ENCODE measurements at regions not wholly inside any gene's neighbourhood (a gene's known extent, or its start where the extent isn't known, plus 50 kb on each side); places are given as distances from the start of the nearest gene placed in this dataset.
"Not testable (repeated sequence)": the region's sequence is repeated elsewhere in the genome, so short reads cannot be mapped to it uniquely, and the experiment has no call there.

DNA sequence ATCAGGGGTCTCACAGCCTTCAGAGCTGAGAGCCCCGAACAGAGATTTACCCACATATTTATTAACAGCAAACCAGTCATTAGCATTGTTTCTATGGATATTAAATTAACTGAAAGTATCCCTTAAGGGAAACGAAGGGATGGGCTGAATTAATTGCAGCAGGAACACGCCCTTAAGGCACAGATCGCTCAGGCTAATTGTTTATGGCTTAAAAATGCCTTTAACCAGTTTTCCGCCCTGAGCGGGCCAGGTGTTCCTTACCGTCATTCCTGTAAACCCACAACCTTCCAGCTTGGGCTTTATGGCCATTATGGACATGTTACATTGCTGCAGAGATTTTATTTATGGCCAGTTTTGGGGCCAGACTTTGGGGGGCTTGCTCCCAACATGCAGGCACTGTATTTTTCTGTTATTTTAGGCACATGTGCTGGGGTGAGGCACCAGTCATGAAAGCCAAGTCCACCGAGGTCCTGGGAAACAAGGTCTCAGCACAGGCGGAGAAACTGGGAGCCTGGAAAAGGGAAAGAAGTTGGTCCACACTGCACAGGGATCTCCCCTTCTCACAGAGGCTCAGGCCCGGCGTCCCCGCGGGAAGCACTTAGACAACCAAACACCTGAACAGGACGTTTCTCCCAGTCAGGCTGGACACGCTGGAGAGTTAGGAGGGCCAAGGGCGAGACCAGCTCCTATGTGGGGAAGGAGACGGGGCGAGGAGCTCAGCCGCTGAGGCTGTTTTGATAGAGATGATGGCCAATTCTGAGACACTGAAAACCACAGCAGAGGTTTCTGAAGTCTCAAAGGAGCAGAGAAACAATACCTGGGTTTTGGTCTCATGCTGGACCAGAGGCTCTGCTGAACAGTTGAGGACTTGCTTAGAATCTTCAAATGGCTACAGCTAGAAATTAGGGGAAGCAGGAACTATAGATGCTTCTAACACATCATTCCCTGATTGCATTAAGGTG, 86.7 kb downstream of the TMEM18 start:
- CTCF ChIA-PET = interaction anchor here (1.1 kb wide), 1 partner anchor 47 kb away, joined by 3 read pairs; no protein-coding TSS in a partner anchor
- Mint-ChIP-seq H3K4me1 (ENCODE audit: low read depth) (peaks cover 2% of the 10 kb centered on the region), H3K4me3 (no peak overlapping the region), H3K9me3 (no peaks in the 10 kb centered on the region), H3K27me3 (ENCODE audit: low read depth) (peaks cover 5% of the 10 kb centered on the region), H3K36me3 (ENCODE audit: low read depth) (no peaks in the 10 kb centered on the region), H3K27ac (no peak overlapping the region)
- intact Hi-C loops (cut with micrococcal nuclease) = no loop called here
- no peak for DNase-seq

DNA sequence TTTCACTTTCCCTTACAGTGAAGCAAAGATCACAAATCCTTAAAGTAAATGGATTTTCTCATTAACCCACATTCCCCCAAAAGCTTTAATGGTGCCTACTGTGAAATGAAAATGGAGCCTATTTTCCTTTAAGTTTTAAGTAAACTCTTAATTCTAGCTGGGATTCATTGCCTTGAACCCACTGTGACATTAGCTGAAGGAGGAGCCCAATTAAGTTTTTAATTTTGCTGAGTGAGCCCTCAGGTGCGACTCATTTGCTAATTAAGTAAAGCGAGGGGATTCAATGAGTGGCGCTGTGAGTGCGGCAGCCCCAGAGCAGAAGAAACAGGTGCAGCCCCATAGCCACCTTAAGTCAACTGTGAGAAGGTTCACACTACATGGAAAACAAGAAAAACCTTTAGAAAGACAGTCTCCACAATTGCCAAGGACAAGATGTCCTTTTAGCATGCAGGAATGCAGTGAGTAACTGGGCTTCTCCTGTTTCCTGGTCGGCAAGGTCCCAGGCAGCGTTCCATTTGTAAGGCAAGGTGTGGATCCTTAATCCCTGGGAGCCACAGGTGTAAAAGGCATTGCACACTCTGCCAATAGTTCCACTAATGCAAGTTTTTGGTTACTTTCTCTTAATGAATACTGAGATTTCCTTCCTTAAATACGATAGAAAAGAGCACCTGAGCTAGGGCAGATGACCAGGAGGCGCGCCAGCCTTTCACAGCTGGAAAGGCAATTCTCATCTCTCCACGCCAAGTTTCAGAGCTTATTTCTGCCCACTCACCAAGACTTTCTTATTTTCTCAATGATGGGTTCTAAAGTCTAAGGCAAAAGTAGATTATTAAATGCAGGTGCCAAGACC, 87.7 kb downstream of the TMEM18 start:
- Mint-ChIP-seq H3K4me1 (ENCODE audit: low read depth) (peaks cover 11% of the 10 kb centered on the region), H3K9me3 (no peaks in the 10 kb centered on the region), H3K4me3 (no peak overlapping the region), H3K27ac (no peak overlapping the region), H3K36me3 (ENCODE audit: low read depth) (no peaks in the 10 kb centered on the region), H3K27me3 (ENCODE audit: low read depth) (peaks cover 7% of the 10 kb centered on the region)
- DNase-seq = no peak
- intact Hi-C loops (cut with micrococcal nuclease) = loop anchor here (5.0 kb wide), 1 partner anchor 62 kb away; no protein-coding TSS in a partner anchor
- CTCF ChIA-PET = interaction anchor here (1.1 kb wide), 1 partner anchor 48 kb away, joined by 3 read pairs; no protein-coding TSS in a partner anchor

- H3K27ac Mint-ChIP-seq = no peak overlapping the region
- no peaks in the 10 kb centered on the region for H3K36me3 Mint-ChIP-seq (ENCODE audit: low read depth)
- no peak for DNase-seq
- H3K4me1 Mint-ChIP-seq (ENCODE audit: low read depth) = peaks cover 11% of the 10 kb centered on the region
- H3K9me3 Mint-ChIP-seq = no peaks in the 10 kb centered on the region
- intact Hi-C loops (cut with micrococcal nuclease) = loop anchor here (5.0 kb wide), 1 partner anchor 61 kb away; no protein-coding TSS in a partner anchor
- CTCF ChIA-PET = no interaction called here
- H3K27me3 Mint-ChIP-seq (ENCODE audit: low read depth) = peaks cover 9% of the 10 kb centered on the region
- no peak overlapping the region for H3K4me3 Mint-ChIP-seq
Measured at GRCh38 chr2:588074-588645, 89.0 kb downstream of the TMEM18 start.

- H3K27ac Mint-ChIP-seq = no peak overlapping the region
- no peaks in the 10 kb centered on the region for H3K36me3 Mint-ChIP-seq (ENCODE audit: low read depth)
- CTCF ChIA-PET = no interaction called here
- intact Hi-C loops (cut with micrococcal nuclease) = loop anchor here (5.0 kb wide), 1 partner anchor 60 kb away; no protein-coding TSS in a partner anchor
- peaks cover 9% of the 10 kb centered on the region for H3K27me3 Mint-ChIP-seq (ENCODE audit: low read depth)
- DNase-seq = no peak
- H3K4me1 Mint-ChIP-seq (ENCODE audit: low read depth) = peaks cover 11% of the 10 kb centered on the region
- H3K4me3 Mint-ChIP-seq = no peak overlapping the region
- H3K9me3 Mint-ChIP-seq = no peaks in the 10 kb centered on the region
Measured at GRCh38 chr2:587087-587960, 89.9 kb downstream of the TMEM18 start.

DNA sequence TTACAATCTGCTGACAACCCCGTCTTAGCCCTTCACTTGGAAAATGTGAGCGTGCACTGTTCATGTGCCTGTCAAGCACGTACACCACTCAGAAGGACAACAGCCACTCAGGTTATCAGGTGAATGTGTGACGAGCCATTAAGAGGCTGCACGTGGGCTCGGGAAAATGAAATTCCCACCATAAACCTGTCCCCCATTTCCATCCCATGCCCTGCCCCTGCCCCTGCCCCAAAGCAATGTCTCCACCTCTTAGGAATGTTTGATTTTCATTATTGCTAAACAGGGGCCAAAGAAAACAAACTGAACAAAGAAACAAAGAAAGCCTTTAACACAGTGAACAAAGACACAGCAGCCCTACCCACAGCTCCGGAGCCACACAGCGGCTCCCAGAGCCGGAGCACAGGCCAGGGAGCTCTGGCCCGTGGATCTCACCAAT, 90.5 kb downstream of the TMEM18 start:
- DNase-seq = no peak
- Mint-ChIP-seq H3K9me3 (no peaks in the 10 kb centered on the region), H3K36me3 (ENCODE audit: low read depth) (no peaks in the 10 kb centered on the region), H3K27me3 (ENCODE audit: low read depth) (peaks cover 9% of the 10 kb centered on the region), H3K27ac (no peak overlapping the region), H3K4me1 (ENCODE audit: low read depth) (peaks cover 11% of the 10 kb centered on the region), H3K4me3 (no peak overlapping the region)
- intact Hi-C loops (cut with micrococcal nuclease) = loop anchor here (5.0 kb wide), 1 partner anchor 59 kb away; no protein-coding TSS in a partner anchor
- CTCF ChIA-PET = no interaction called here

- DNase-seq = peak; percentile 59
- H3K4me3 Mint-ChIP-seq = peak overlapping the region; percentile 8
- no peaks in the 10 kb centered on the region for H3K9me3 Mint-ChIP-seq
- peaks cover 11% of the 10 kb centered on the region for H3K4me1 Mint-ChIP-seq (ENCODE audit: low read depth)
- CTCF ChIA-PET = interaction anchor here (0.7 to 2.2 kb wide), 3 partner anchors 50 to 60 kb away, joined by 3 to 9 read pairs (median 3); no protein-coding TSS in a partner anchor
- H3K27me3 Mint-ChIP-seq (ENCODE audit: low read depth) = peaks cover 9% of the 10 kb centered on the region
- H3K36me3 Mint-ChIP-seq (ENCODE audit: low read depth) = no peaks in the 10 kb centered on the region
- intact Hi-C loops (cut with micrococcal nuclease) = loop anchor here (2.0 to 5.0 kb wide), 2 partner anchors 52 to 58 kb away; no protein-coding TSS in a partner anchor
- no peak overlapping the region for H3K27ac Mint-ChIP-seq
Measured at GRCh38 chr2:584863-585823, 92.1 kb downstream of the TMEM18 start.

DNA sequence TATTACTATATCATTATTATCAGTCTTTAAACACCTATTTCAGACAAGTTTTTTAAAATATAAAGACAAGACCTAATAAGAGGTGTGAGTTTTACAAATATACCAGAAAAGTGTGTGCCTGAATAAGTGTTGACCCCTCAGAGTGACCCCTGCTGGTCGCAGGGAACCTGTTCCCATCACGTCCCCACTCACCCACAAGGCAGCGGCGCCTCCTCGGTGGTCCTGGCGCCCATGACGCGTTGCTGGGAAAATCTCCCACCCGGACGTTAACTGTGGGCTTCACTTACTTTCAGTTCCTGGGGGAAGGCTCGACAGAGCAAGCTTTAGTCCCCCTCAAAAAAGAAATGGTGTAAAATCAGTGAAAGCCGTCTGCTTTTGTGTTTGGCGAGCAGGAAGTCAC, 93.5 kb downstream of the TMEM18 start:
- intact Hi-C loops (cut with micrococcal nuclease) = loop anchor here (2.0 kb wide), 1 partner anchor 53 kb away; no protein-coding TSS in a partner anchor
- Mint-ChIP-seq H3K4me1 (ENCODE audit: low read depth) (peaks cover 11% of the 10 kb centered on the region), H3K4me3 (no peak overlapping the region), H3K36me3 (ENCODE audit: low read depth) (no peaks in the 10 kb centered on the region), H3K9me3 (no peaks in the 10 kb centered on the region), H3K27ac (no peak overlapping the region), H3K27me3 (ENCODE audit: low read depth) (peaks cover 4% of the 10 kb centered on the region)
- DNase-seq = no peak
- CTCF ChIA-PET = interaction anchor here (1.3 kb wide), 1 partner anchor 59 kb away, joined by 3 read pairs; no protein-coding TSS in a partner anchor

- CTCF ChIA-PET = interaction anchor here (0.7 kb wide), 1 partner anchor 281 kb away, joined by 3 read pairs; no protein-coding TSS in a partner anchor
- no peak for DNase-seq
- intact Hi-C loops (cut with micrococcal nuclease) = no loop called here
- Mint-ChIP-seq H3K4me1 (ENCODE audit: low read depth) (peaks cover 11% of the 10 kb centered on the region), H3K27me3 (ENCODE audit: low read depth) (peaks cover 8% of the 10 kb centered on the region), H3K27ac (no peak overlapping the region), H3K36me3 (ENCODE audit: low read depth) (no peaks in the 10 kb centered on the region), H3K9me3 (no peaks in the 10 kb centered on the region), H3K4me3 (no peak overlapping the region)
Measured at GRCh38 chr2:582792-583528, 94.2 kb downstream of the TMEM18 start.

DNA sequence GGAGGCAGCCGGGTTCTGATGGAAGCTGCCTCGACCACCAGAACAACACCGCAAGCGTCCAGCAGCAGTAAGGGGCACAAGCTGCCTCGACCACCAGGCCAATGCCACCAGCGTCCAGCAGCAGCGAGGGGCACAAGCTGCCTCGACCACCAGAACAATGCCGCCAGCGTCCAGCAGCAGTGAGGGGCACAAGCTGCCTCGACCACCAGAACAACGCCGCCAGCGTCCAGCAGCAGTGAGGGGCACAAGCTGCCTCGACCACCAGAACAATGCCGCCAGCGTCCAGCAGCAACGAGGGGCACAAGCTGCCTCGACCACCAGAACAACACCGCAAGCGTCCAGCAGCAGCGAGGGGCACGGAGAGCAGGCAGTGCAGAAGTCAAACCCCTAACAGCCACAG, 94.9 kb downstream of the TMEM18 start:
- DNase-seq; intact Hi-C loops (cut with micrococcal nuclease); H3K27me3 Mint-ChIP-seq (ENCODE audit: low read depth); H3K9me3 Mint-ChIP-seq; H3K4me3 Mint-ChIP-seq; H3K27ac Mint-ChIP-seq; H3K36me3 Mint-ChIP-seq (ENCODE audit: low read depth): not testable (repeated sequence)
- peaks cover 11% of the 10 kb centered on the region for H3K4me1 Mint-ChIP-seq (ENCODE audit: low read depth)
- CTCF ChIA-PET = interaction anchor here (0.6 kb wide), 1 partner anchor 420 kb away, joined by 3 read pairs; no protein-coding TSS in a partner anchor

- H3K4me1 Mint-ChIP-seq (ENCODE audit: low read depth) = peaks cover 3% of the 10 kb centered on the region
- no peak overlapping the region for H3K27ac Mint-ChIP-seq
- H3K27me3 Mint-ChIP-seq (ENCODE audit: low read depth) = peaks cover 7% of the 10 kb centered on the region
- DNase-seq = no peak
- peaks cover 4% of the 10 kb centered on the region for H3K36me3 Mint-ChIP-seq (ENCODE audit: low read depth)
- CTCF ChIA-PET = no interaction called here
- peaks cover 13% of the 10 kb centered on the region for H3K9me3 Mint-ChIP-seq
- H3K4me3 Mint-ChIP-seq = no peak overlapping the region
- intact Hi-C loops (cut with micrococcal nuclease) = no loop called here
Measured at GRCh38 chr2:579961-580360, 97.2 kb downstream of the TMEM18 start.

Data from activated naive CD4-positive, alpha-beta T cell treated with anti-CD3 and anti-CD28 coated beads for 36 hours (primary cell).